ENCODE measurements at regions not wholly inside any gene's neighbourhood (a gene's known extent, or its start where the extent isn't known, plus 50 kb on each side); places are given as distances from the start of the nearest gene placed in this dataset.

- no peaks in the 10 kb centered on the region for H3K9me3 ChIP-seq (ENCODE audit: insufficient read depth, low read depth)
- no peaks in the 10 kb centered on the region for H3F3A ChIP-seq (ENCODE audit: insufficient read depth, low read depth)
- no peak for DNase-seq
- no peak overlapping the region for H3K4me3 ChIP-seq
- ChIA-PET CTCF (no interaction called here), POLR2A (ENCODE audit: unreplicated experiment) (no interaction called here)
- H3K36me3 ChIP-seq (ENCODE audit: low read depth): no peaks in the 10 kb centered on the region
- no peaks in the 10 kb centered on the region for H3K27me3 ChIP-seq (ENCODE audit: insufficient read depth, low read depth)
- intact Hi-C loops (cut with micrococcal nuclease; ENCODE audit: unreplicated experiment): no loop called here
- H3K9me2 ChIP-seq (ENCODE audit: insufficient read depth): no peaks in the 10 kb centered on the region
- no peak overlapping the region for H2AFZ ChIP-seq
- no peaks in the 10 kb centered on the region for H3K79me2 ChIP-seq (ENCODE audit: low read depth)
- no peaks in the 10 kb centered on the region for H3K4me1 ChIP-seq (replicated peaks; ENCODE audit: insufficient read depth)
- TF ChIP-seq CTCF (conservative IDR thresholded peaks at IDR 0.05) (no peak), EZH2 (IDR thresholded peaks at IDR 0.05; ENCODE audit: low read depth) (no peak)
- BruUV-seq (replicated peaks): no TSS peak
- H3K4me2 ChIP-seq: no peak overlapping the region
- H4K20me1 ChIP-seq (ENCODE audit: insufficient read depth): no peaks in the 10 kb centered on the region
- H3K27ac ChIP-seq: no peak overlapping the region
Measured at GRCh38 chr2:194896871-194897270, 760.2 kb upstream of the SLC39A10 start.

- Histone ChIP-seq H3K27ac (no peak overlapping the region), H3K79me2 (ENCODE audit: low read depth) (no peaks in the 10 kb centered on the region), H3K9me3 (ENCODE audit: insufficient read depth, low read depth) (no peaks in the 10 kb centered on the region), H2AFZ (no peak overlapping the region), H3K36me3 (ENCODE audit: low read depth) (no peaks in the 10 kb centered on the region), H4K20me1 (ENCODE audit: insufficient read depth) (no peaks in the 10 kb centered on the region), H3K4me1 (replicated peaks; ENCODE audit: insufficient read depth) (no peaks in the 10 kb centered on the region), H3F3A (ENCODE audit: insufficient read depth, low read depth) (no peaks in the 10 kb centered on the region), H3K4me3 (no peak overlapping the region), H3K27me3 (ENCODE audit: insufficient read depth, low read depth) (no peaks in the 10 kb centered on the region), H3K9me2 (ENCODE audit: insufficient read depth) (no peaks in the 10 kb centered on the region), H3K4me2 (no peak overlapping the region)
- intact Hi-C loops (cut with micrococcal nuclease; ENCODE audit: unreplicated experiment): no loop called here
- DNase-seq: no peak
- CTCF ChIA-PET: no interaction called here
- TF ChIP-seq CTCF (conservative IDR thresholded peaks at IDR 0.05): no peak
- TF ChIP-seq EZH2 (IDR thresholded peaks at IDR 0.05; ENCODE audit: low read depth): no peak
- BruUV-seq (replicated peaks): no TSS peak
- POLR2A ChIA-PET (ENCODE audit: unreplicated experiment): no interaction called here
Measured at GRCh38 chr2:194883711-194884110, 773.3 kb upstream of the SLC39A10 start.

- Histone ChIP-seq H3K9me2 (ENCODE audit: insufficient read depth) (no peaks in the 10 kb centered on the region), H4K20me1 (ENCODE audit: insufficient read depth) (no peaks in the 10 kb centered on the region), H3K79me2 (ENCODE audit: low read depth) (no peaks in the 10 kb centered on the region), H2AFZ (no peak overlapping the region), H3K36me3 (ENCODE audit: low read depth) (no peaks in the 10 kb centered on the region), H3K4me3 (no peak overlapping the region), H3K27ac (no peak overlapping the region), H3F3A (ENCODE audit: insufficient read depth, low read depth) (no peaks in the 10 kb centered on the region), H3K9me3 (ENCODE audit: insufficient read depth, low read depth) (no peaks in the 10 kb centered on the region), H3K27me3 (ENCODE audit: insufficient read depth, low read depth) (no peaks in the 10 kb centered on the region), H3K4me2 (no peak overlapping the region), H3K4me1 (replicated peaks; ENCODE audit: insufficient read depth) (no peaks in the 10 kb centered on the region)
- intact Hi-C loops (cut with micrococcal nuclease; ENCODE audit: unreplicated experiment): no loop called here
- POLR2A ChIA-PET (ENCODE audit: unreplicated experiment): no interaction called here
- CTCF ChIA-PET: no interaction called here
- no peak for DNase-seq
- TF ChIP-seq CTCF (conservative IDR thresholded peaks at IDR 0.05): no peak
- TF ChIP-seq EZH2 (IDR thresholded peaks at IDR 0.05; ENCODE audit: low read depth): no peak
- BruUV-seq (replicated peaks): no TSS peak
Measured at GRCh38 chr2:194870974-194871535, 786.0 kb upstream of the SLC39A10 start.

Measured in PC-9 (cell line).